ENCODE measurements at regions not wholly inside any gene's neighbourhood (a gene's known extent, or its start where the extent isn't known, plus 50 kb on each side); places are given as distances from the start of the nearest gene placed in this dataset.
A peak's percentile ranks its signal among the peaks of the same experiment; 100 is the strongest.
"Not testable (repeated sequence)": the region's sequence is repeated elsewhere in the genome, so short reads cannot be mapped to it uniquely, and the experiment has no call there.

DNA sequence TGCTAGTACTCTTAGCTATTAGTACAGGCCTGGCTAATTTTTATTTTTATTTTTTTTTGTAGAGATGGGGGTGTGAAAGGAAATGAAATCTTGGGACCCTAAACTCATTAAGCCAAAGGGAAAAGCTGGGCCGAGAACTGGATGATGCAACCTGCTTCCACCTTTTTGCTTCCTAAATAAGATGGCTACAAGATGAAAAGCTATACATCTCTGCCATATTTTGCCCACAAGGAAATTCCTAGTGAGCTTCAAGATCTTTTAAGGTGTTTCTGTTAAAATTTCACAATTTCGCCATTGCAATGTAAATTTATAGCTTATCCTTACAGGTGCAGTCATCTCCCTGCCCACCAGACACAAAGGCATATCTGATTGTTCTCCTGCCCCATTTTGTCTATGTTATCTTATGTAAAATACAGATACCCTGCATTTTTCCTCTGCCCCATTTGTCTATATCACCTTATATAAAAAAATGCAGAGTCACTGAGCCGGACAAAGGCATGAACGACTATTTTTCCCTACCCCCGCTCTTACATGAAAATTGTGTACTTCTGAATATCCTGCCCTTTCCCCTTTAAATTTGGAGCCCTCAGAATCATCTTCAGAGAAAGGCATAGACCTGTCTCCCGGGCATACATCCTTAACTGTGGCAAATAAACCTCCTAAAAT, 112.0 kb upstream of the SLC38A2 start:
- DNase-seq (ENCODE audit: insufficient read length, low spot score): no peak
- no peak for FAIRE-seq
- no peak for TF ChIP-seq POU2F2 (IDR thresholded peaks at IDR 0.05; ENCODE audit: low read depth, low read length)
- no peak for TF ChIP-seq PAX5 (IDR thresholded peaks at IDR 0.05; ENCODE audit: insufficient read depth, low read length, severe bottlenecking)
- no peak for TF ChIP-seq POLR2A (IDR thresholded peaks at IDR 0.05; ENCODE audit: low read depth, low read length)
- no peak for TF ChIP-seq POLR2AphosphoS5 (IDR thresholded peaks at IDR 0.05; ENCODE audit: low read depth, low read length)
- TF ChIP-seq SPI1 (IDR thresholded peaks at IDR 0.05; ENCODE audit: low read depth, low read length): no peak
- TF ChIP-seq TAF1 (IDR thresholded peaks at IDR 0.05; ENCODE audit: low read depth, low read length): no peak

DNA sequence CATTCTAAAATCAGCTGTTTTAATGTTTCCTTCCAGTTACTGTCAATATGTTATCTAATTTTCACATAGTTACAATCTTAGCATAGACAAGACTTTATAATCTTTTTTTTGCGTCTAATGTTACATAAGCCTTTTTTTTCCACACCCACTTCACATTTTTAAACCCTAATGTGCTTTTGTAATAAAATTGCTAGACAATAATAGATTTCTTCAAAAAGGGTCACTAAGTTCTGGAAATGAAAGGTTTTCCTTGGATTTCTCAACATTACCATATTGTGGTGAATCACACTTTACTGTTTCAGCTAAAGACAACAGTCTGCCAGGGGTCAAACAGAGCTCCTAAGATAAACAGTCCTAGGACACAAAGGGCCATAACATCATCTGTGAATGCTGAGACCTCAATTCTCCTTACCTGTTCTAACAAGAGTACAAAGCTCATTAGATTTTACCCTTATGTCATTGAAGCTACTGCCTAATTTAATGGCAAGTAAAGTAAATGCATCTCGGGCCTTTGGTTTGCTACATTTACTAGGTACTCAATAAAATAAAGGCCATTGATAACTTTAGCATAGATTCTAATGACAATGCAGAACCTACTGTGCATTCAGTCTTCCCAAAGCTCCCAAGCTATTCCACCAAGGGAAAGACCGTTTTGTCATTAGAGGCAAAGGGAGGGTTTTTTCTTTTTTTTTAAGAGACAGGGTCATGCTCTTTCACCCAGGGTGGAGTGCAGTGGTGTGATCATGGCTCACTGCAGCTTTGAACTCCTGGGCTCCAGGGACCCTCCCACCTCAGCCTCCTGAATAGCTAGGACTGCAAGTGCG, 111.2 kb upstream of the SLC38A2 start:
- DNase-seq (ENCODE audit: insufficient read length, low spot score) (no peak), FAIRE-seq (no peak)
- TF ChIP-seq TAF1 (IDR thresholded peaks at IDR 0.05; ENCODE audit: low read depth, low read length) (no peak), PAX5 (IDR thresholded peaks at IDR 0.05; ENCODE audit: insufficient read depth, low read length, severe bottlenecking) (no peak)

DNA sequence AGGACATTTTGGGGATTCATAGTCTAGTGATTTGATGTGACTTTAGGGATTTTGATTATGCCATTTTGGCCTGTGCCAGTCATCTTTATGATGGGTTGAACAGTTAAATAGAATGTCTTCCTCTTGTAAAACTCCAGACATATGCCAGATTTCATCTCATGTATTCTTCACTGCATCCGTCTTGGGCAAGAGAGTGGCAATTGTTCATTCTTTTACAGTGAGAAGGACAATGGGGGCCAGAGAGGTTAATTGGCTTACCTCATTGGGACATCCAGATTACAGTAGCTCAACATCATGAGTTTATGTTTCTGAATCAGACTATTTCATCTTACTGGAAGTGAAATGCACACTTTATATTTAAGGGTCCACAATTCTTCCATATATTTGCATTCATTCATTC, 108.2 kb upstream of the SLC38A2 start:
- FAIRE-seq: no peak

DNA sequence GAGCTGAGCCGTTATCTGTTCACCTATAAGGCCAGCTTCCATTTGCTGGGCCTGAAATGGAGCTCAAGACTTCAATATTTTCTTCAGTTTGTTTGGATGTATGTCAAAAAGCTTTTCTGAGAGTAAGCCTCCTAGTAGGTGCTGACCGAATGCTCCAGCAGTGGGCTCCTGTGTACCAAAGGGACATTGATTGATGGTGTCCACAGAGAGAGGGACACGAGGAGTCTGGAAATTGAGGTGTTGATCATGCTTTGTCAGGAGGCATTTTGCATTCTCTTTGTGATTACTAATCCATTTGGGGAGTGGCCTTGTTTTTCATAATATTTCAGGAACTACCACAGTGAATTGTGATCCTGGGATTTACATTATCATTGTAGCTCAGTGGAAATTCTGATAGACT, 107.7 kb upstream of the SLC38A2 start:
- FAIRE-seq (no peak), DNase-seq (ENCODE audit: insufficient read length, low spot score) (no peak)
- no peak for TF ChIP-seq POU2F2 (IDR thresholded peaks at IDR 0.05; ENCODE audit: low read depth, low read length)
- no peak for TF ChIP-seq TAF1 (IDR thresholded peaks at IDR 0.05; ENCODE audit: low read depth, low read length)
- no peak for TF ChIP-seq POLR2AphosphoS5 (IDR thresholded peaks at IDR 0.05; ENCODE audit: low read depth, low read length)
- no peak for TF ChIP-seq PAX5 (IDR thresholded peaks at IDR 0.05; ENCODE audit: insufficient read depth, low read length, severe bottlenecking)
- no peak for TF ChIP-seq POLR2A (IDR thresholded peaks at IDR 0.05; ENCODE audit: low read depth, low read length)
- no peak for TF ChIP-seq SPI1 (IDR thresholded peaks at IDR 0.05; ENCODE audit: low read depth, low read length)

More for the DNA sequence above, 108.2 kb upstream of the SLC38A2 start:
- TF ChIP-seq SPI1 (IDR thresholded peaks at IDR 0.05; ENCODE audit: low read depth, low read length) (no peak), POU2F2 (IDR thresholded peaks at IDR 0.05; ENCODE audit: low read depth, low read length) (no peak), PAX5 (IDR thresholded peaks at IDR 0.05; ENCODE audit: insufficient read depth, low read length, severe bottlenecking) (no peak), TAF1 (IDR thresholded peaks at IDR 0.05; ENCODE audit: low read depth, low read length) (no peak), POLR2A (IDR thresholded peaks at IDR 0.05; ENCODE audit: low read depth, low read length) (no peak), POLR2AphosphoS5 (IDR thresholded peaks at IDR 0.05; ENCODE audit: low read depth, low read length) (no peak)
- DNase-seq (ENCODE audit: insufficient read length, low spot score): no peak

DNA sequence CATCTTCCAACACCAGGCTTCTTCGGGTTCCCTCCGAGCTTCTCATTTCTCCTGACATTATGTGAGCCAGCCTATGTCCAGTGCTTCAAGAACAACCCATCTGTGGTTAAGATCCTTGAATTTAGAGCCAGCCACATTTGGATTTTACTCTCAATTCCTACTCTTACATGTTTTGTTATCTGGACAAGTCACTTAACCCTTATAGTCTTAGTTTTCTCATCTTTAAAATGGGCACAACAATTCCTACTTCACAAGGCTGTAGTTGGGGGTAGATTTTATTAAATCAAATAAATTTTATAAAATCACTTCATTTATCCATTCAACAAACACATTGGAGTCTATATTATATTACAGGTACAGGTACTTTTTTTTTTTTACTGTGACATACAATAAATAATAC, 105.5 kb upstream of the SLC38A2 start:
- TF ChIP-seq POLR2A (IDR thresholded peaks at IDR 0.05; ENCODE audit: low read depth, low read length) (no peak), SPI1 (IDR thresholded peaks at IDR 0.05; ENCODE audit: low read depth, low read length) (no peak), POU2F2 (IDR thresholded peaks at IDR 0.05; ENCODE audit: low read depth, low read length) (no peak), TAF1 (IDR thresholded peaks at IDR 0.05; ENCODE audit: low read depth, low read length) (no peak), PAX5 (IDR thresholded peaks at IDR 0.05; ENCODE audit: insufficient read depth, low read length, severe bottlenecking) (no peak), POLR2AphosphoS5 (IDR thresholded peaks at IDR 0.05; ENCODE audit: low read depth, low read length) (no peak)
- DNase-seq (ENCODE audit: insufficient read length, low spot score) (no peak), FAIRE-seq (no peak)

DNA sequence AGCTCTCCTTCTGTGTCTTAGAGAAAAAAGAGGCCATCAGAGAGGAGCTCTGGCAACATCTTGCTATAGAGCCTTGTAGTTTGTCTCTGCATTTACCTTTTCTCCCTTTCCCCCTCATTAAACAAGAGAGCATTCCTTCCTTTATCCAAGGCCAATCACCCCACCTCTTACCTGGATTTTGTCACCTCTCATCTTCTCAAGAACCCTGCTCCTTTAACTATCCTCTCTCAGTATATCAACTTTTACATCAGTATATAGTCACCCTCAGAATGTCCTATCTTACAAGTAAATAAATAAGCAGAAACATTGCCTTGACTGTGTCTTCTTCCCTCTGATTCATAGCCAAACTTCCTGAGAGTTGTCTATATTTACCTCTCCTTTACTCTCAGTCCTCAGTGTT, 105.0 kb upstream of the SLC38A2 start:
- DNase-seq (ENCODE audit: insufficient read length, low spot score) (no peak), FAIRE-seq (no peak)
- no peak for TF ChIP-seq SPI1 (IDR thresholded peaks at IDR 0.05; ENCODE audit: low read depth, low read length)
- no peak for TF ChIP-seq POU2F2 (IDR thresholded peaks at IDR 0.05; ENCODE audit: low read depth, low read length)
- no peak for TF ChIP-seq POLR2A (IDR thresholded peaks at IDR 0.05; ENCODE audit: low read depth, low read length)

DNA sequence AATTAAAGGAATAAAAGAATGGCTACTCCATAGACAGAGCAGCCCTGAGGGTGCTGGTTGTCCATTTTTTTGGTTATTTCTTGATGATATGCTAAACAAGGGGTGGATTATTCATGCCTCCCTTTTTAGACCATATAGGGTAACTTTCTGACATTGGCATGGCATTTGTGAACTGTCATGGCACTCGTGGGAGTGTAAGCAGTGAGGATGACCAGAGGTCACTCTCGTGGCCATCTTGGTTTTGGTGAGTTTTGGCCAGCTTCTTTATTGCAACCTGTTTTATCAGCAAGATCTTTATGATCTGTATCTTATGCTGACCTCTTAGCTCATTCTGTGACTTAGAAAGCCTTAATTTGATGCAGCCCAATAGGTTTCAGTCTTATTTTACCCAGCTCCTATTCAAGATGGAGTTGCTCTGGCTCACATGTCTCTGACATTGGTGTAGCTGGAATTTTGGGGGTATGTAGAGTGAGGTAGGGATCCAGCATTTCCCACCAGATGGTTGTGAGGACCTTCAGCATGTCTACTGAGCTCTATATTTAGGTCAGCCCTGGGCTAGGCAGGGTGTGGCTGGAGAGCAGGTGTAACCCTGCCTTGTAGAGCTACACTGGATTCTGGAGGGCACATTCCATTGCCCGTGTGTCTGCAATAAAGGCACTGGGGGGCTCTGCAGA, 103.5 kb upstream of the SLC38A2 start:
- no peak for TF ChIP-seq POLR2A (IDR thresholded peaks at IDR 0.05; ENCODE audit: low read depth, low read length)
- TF ChIP-seq PAX5 (IDR thresholded peaks at IDR 0.05; ENCODE audit: insufficient read depth, low read length, severe bottlenecking): no peak
- DNase-seq (ENCODE audit: insufficient read length, low spot score): no peak
- no peak for FAIRE-seq

DNA sequence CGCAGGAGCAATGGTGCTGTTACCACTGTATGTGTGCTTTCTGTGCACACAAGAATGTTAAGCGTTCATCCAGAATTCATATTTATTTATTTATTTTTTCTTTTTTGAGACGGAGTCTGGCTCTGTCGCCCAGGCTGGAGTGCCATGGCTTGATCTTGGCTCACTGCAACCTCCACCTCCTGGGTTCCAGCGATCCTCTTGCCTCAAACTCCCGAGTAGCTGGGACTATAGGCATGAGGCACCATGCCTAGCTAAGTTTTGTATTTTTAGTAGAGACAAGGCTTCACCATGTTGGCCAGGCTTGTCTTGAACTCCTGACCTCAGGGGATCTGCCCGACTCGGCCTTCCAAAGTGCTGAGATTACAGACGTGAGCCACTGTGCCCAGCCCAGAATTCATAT, 101.8 kb upstream of the SLC38A2 start:
- not testable (repeated sequence) for DNase-seq (ENCODE audit: insufficient read length, low spot score); FAIRE-seq

DNA sequence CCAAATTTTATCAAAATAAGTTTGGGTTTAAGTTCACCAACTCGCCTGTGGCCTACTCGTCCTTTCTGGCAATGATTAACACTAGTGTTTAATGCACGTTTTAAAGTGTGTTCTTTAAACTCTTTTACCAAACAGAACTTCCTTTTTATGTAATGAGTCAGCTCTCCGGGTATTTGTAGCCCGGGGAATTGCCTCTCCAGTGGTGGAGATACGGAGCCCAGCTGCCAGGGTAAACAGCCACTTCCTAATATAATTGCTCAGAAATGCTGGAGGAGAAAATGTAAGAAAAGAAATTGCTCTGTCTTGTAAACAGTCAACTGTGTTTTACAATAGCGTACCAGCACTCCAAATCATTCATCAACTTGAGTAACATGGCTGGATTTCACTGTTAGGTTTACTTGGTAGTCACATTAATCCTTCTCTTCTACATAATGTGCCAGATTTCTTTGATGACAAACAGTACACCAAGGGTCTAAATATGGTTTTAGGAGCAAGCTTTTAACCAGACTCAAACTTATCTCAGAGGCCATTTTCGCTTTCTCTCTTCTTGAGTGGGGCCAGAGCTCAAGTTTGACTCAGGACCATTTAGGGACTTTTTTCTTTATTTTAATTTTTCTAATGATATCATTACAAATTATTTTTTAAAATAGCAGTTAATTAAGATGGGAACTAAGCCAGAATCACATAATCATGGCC, 101.2 kb upstream of the SLC38A2 start:
- no peak for DNase-seq (ENCODE audit: insufficient read length, low spot score)
- TF ChIP-seq SPI1 (IDR thresholded peaks at IDR 0.05; ENCODE audit: low read depth, low read length) (peak; percentile 26; the same call in 1 of the 2 replicates), POU2F2 (IDR thresholded peaks at IDR 0.05; ENCODE audit: low read depth, low read length) (no peak), TAF1 (IDR thresholded peaks at IDR 0.05; ENCODE audit: low read depth, low read length) (no peak), POLR2AphosphoS5 (IDR thresholded peaks at IDR 0.05; ENCODE audit: low read depth, low read length) (no peak), PAX5 (IDR thresholded peaks at IDR 0.05; ENCODE audit: insufficient read depth, low read length, severe bottlenecking) (no peak), POLR2A (IDR thresholded peaks at IDR 0.05; ENCODE audit: low read depth, low read length) (no peak)
- FAIRE-seq: peak; percentile 68

All from GM12891 (cell line).